NT2/D1 (cell line): ENCODE measurements at regions not wholly inside any gene's neighbourhood (a gene's known extent, or its start where the extent isn't known, plus 50 kb on each side); places are given as distances from the start of the nearest gene placed in this dataset.

Experiments
- SUZ12 ChIP-seq: IDR thresholded peaks from 2 replicates; pipeline ENCODE4 v1.6.1; 2011; ENCODE audit not compliant: insufficient read length, insufficient read depth; ENCODE audit errors: extremely low read depth
- YY1 ChIP-seq: IDR thresholded peaks from 2 replicates; pipeline ENCODE4 v1.6.1; 2011; ENCODE audit not compliant: insufficient read length, insufficient read depth

DNA sequence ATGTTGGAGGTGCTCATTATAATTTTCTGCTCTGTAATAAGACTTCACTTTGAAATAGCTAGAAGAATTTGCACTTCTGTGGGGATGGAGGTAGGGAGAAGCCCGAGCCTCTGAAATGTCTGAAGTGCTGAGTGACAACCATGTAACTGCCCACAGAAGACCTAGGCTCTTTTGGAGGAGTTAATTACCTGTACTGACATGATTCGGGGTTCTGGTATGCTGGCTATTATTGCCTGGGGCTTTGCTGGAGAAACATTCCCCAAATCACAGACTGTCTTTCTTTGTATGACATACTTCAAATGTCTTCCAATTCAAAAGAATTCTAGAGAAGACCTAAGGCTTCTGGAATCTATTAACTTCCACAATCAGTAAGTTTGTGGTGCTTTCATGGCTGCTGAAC is 211.2 kb upstream of the POF1B start:
- TF ChIP-seq YY1 (no peak), SUZ12 (no peak)
